Renal cortical epithelial cell (primary cell): ENCODE measurements at regions not wholly inside any gene's neighbourhood (a gene's known extent, or its start where the extent isn't known, plus 50 kb on each side); places are given as distances from the start of the nearest gene placed in this dataset.

ENCODE experiments used
- DNase-seq: peaks from one replicate; pipeline ENCODE4 v3.0.0-alpha.2; 2011; ENCODE audit warnings: low read depth

DNA sequence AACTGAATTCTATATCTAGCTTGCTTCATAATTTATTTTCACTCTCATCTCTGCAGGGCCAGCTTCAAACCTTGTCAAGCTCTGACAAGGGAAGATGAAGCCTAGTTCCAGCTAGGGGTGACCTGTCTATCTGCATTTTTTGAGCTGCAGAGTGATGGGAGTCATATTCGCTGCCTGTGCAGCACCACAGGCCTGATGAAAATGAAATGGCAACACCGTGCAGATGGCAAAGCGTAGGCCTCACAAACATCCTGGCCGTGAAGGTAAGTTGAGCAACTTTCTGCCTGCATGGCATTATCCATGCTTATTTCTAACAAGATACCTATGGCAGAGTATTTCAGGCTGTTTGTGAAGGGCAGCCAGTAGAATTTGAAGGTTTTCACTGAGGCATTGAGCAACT lies 86.4 kb upstream of the C1QTNF9B start:
- no peak for DNase-seq

DNA sequence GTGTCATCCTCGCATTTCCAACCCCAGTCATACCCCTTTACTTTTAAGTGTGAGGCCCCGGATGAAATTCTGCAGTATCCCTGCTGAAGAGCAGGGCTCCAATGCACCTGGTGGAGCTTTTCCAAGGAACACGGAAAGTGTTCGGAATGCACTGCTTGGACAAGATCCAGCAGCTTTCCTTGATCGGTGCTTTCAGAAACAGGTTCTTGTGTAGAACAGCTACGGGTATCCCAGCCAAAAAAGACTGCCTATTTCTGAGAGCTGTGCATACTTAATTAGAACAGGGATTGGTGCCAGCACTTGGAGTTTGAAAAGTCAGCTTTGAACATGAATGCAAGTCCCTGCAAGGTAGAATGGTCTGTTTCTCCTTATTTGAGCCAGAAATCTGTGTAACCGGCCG lies 87.2 kb upstream of the C1QTNF9B start:
- DNase-seq: peak; percentile 65

DNA sequence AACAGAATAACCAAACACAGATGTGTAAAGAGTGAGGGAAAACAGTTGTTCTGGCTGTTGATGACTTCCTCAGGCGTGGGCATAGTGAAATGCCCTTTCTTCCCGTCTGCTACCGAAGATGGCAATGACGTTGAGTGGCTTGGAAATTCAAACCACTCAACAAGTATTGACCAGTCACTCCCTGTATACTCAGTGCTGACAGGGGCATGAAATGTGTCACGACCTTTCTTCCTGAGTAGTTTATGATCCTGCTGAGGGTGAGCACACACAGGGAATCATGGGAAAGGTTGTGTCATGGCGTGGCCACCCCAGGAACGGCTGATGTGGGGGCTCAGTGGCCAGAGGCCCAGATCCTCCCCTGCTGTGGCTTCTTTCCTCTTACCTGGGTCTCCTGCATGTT lies 87.8 kb upstream of the C1QTNF9B start:
- no peak for DNase-seq

DNA sequence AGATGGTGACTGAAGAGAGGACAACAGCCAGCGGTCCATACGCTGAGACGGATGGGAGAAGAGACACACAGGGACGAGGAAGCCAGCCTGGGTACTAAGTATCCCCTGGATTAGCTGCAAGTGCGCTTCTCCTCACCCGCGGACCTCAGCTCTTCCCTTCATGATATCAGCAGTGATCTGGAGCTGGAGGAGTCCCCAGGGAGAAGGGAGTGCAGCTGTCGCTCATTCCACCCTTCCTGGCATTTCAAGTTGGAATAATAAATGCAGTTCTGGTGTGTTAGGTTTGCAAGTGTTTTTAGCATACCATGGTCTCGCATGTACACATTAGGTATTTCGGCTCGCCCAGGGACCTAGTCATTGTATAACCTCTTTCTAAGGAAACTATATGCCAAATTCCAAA lies 88.5 kb upstream of the C1QTNF9B start:
- DNase-seq: no peak

DNA sequence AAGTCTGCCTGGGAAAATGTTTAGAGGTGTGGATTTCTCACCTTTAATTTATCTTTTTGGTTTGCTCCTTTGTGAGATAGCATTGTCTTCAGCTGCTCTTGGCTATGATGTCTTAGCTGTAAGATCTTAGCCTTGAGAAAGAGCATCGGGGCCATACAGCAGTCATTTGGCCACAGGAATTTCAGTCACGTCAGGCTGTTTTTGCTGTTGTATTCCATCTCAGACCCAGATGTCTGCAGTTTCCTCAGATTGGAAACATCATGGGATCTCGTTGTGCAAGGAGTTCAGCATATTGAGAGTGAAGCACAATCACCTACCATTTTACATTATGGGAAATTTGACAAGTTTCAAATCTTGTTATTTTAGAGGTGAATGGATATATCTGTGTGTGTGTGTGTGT lies 89.3 kb upstream of the C1QTNF9B start:
- DNase-seq: no peak

DNA sequence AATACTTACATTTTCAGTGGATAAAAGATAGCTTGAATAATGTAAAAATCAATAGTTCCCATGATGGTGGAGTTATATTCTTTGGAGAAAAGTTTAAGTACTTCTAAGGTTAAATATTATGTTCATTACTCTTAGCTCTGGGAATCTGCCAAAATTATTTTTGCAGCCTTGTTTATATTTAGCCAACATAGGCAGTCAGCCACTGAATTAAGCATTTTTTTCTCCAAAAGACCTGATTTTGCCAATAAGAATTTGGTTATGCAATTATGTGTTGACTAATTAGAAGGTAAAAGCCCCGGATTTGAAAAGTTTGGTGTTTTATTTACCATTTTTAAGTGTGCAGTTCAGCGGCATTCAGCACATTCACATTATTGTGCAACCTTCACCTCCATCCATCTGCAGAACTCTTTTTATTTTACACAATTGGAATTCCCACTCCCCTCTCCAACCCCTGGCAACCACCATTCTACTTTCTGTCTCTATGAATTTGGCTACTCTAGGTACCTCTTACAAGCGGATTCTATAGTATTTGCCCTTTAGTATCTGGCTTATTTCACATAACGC lies 90.1 kb upstream of the C1QTNF9B start:
- peak; percentile 5 for DNase-seq

- no peak for DNase-seq
Observed at GRCh38 chr13:23988546-23989122, 91.3 kb upstream of the C1QTNF9B start.

DNA sequence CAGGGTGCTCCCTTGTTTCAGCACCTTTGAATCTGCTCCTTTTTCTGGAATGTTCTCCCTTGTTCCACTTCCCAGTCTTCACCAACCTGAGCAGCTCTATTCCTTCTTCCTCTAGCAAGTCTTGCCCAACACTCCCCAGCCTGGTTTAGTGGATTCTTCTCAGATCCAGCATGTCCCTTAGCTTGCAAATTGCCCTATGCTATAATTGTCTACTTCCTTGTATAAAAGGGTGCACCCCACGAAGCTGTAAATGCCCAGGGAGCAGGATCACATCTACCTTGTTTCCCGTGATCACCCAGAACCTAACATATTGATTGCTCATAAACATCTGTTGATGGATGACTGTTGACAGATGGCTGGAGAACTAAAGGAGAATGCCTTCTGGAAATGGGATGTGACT lies 93.2 kb upstream of the C1QTNF9B start:
- no peak for DNase-seq

DNA sequence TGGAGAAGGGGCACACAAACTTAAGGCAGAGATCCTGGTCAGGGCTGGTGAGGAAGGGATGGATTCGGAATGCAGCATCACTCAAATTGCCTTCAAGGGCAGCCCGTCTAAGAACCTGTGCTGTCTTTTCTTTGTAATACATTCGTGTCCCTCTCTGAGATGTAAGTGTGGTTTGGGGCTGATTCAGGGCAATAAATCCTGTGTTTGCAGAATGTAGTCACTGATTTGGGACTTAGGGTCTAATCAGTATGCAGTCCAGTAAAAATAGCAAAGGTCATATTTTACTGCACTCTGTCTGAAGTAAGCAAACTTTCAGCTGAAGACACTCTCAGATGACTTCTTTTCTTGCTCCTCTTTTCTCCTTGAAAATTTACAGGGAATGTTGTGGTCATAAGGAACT lies 93.8 kb upstream of the C1QTNF9B start:
- no peak for DNase-seq

GRCh38 chr13:23992781-23993679 lies 95.7 kb upstream of the C1QTNF9B start:
- DNase-seq: no peak

GRCh38 chr13:23993680-23993985 lies 96.3 kb upstream of the C1QTNF9B start:
- DNase-seq: no peak

- no peak for DNase-seq
Observed at GRCh38 chr13:23995283-23996073, 98.2 kb upstream of the C1QTNF9B start.

DNA sequence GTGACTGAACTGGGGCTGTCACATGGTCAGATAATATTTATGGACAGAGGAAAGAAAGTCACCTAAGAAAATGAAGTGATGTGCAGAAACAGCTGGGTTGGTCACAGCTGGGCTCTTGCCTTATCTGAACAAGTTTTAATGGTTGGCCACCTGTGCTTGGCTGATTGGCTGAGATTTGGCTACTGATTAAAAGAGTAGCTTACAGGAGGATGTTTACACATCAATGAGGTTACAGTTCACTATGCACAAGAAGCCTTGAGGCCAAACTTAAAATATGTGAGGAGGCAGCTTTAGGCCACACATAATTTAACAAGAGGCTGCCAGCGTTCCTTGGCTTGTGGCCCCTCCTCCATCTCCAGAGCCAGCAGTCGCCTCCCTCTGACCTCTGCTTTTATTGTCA lies 99.2 kb upstream of the C1QTNF9B start:
- DNase-seq: peak; percentile 84

- DNase-seq: no peak
Observed at GRCh38 chr13:23999424-23999823, 102.1 kb upstream of the C1QTNF9B start.

DNA sequence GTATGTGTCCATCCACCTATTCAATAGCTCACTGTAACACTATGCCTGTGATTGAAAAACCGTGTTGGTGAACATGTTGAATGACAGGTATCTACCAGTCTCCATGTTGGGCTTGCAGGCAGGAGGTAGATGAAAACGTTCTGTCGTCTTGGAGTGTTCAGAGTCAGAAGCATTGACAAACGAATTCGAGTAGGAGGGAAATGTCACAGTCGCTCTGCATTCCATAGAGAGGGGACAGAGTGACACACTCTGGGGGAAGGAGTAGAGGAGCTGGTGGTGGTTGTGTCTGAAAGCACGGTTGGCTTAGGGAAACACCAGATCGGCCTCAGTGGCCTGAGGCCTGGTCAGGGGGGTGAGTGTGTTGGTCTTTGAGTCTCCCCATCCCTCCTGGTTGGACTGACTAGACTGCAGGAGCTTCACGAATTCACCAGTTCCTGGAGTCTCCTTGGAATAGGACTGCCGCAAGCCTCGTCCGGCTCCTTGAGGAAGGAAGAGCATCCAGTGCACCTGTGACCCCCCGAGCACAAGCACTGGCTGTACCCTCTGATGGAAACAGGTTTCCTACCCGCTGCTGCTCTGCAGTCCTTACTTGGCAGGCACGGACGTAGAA lies 105.0 kb upstream of the C1QTNF9B start:
- no peak for DNase-seq

DNA sequence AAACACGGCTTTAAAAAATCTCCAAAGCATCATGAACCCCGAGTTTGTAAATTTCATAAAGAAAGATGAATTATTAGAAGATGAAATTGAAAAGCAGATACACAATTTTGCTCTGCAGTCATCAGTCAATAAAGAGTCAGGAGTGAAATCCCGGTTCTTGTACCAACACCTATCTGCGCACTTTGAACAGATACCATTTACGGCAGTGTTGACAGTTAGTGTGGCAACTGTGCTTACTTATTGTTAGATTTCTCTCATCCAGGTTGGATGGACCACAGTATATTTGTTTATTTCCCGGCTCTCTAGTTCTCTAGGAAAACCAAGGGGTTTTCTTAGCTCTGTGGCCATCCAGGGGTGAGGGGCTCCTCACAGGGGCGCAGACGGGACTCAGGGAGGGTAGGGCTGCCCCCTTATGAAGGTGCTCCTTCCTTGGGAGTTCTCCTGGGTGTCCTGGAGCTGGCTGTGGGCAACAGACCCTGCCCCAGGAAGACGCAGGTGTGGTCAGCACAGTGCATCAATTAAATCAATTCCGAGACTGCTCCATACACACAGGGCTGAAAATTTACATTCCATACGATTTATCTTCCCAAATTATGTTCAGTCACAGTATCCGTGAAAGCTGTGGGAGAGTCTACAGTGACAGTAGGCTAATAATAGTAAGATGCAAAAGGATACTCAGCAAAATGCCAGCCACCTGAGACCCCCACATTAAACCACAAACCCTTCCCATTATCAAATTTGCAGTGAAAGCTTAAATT lies 107.0 kb upstream of the C1QTNF9B start:
- no peak for DNase-seq

DNA sequence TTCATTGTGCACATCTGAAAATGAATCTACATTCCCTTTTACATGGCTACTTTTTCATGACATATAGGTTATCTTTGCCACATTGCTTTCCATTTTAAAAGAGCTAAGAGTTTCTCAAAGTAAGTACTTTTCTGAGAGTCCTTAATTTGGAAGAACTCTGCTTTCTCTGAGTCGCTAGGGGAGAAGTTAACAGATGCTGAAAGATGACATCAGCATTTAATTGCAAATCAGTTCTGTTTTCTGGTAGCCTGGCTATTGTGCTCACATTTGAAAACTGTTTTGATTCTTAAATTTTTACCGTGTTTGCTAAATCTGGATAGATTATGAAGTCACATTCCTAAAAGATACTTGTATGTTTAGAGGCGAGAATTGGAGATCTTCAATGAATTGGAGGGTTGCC lies 107.7 kb upstream of the C1QTNF9B start:
- no peak for DNase-seq

DNA sequence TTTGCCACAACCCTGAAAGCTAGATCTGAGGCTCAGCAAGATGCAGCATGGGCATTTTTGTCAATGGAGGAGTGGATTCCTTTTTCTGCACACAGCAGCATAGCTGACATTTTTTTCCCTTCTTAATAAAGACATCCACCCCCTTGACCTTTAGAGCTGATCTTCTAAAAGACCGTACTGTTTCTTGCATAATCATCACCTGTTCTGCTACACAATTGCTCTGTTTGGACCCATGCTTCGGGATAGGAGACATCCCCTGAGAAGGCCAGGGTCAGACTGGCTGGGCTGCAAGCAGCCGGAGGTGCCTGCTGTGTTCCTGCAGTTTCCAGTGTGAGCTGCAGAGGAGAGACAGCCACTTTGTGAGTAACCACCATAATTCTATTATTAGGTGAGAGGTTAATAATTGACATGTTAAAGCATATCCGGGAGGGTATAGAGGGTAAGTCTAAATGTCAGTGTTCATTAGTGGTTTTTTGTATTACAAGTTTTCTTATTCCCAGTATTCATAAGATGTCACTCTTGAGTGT lies 108.5 kb upstream of the C1QTNF9B start:
- DNase-seq: peak; percentile 60

GRCh38 chr13:24006520-24007248 lies 109.4 kb upstream of the C1QTNF9B start:
- no peak for DNase-seq

DNA sequence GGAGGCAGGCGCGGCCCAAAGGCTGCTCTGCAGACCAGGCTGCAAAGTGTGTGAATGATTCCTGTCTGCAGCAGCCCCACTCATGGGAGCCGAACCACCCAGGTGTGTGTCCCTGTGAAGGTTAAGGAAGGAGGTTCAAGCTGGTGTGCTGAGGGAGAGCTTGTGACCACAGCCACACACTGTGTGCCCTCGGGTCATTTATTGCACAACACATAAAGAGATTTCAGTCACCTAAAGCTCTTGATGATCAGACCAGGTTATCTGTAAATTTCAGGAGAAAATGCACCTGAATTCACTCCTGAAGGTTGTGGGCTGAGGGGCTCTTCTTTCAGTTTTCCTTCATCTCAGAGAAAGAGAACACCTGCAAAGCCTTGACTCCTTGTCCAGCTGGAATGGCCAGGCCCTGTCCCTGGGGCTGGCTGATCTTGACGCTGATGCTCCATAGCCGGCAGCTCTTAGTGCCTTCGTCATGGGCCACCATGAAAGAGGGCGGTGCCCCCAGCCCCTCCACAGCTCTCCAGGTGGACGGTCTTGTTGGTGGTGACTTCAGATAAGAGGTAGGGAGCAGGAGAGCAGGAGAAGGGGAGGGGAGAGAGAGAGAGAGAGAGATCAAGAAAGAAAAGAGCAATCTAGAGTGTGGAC lies 110.8 kb upstream of the C1QTNF9B start:
- peak; percentile 19 for DNase-seq
